GM18907 (cell line): ENCODE measurements at regions not wholly inside any gene's neighbourhood (a gene's known extent, or its start where the extent isn't known, plus 50 kb on each side); places are given as distances from the start of the nearest gene placed in this dataset.

Experiments
- ATAC-seq: cut with Tn5 transposase; IDR thresholded peaks from one replicate; pipeline ENCODE4 v1.9.1; 2021; ENCODE audit warnings: mild to moderate bottlenecking, moderate library complexity; ENCODE audit not compliant: unreplicated experiment

- ATAC-seq: no peak
Measured at GRCh38 chr12:17695495-17695894, 394.5 kb downstream of the RERGL start.

GRCh38 chr12:17691369-17691768 lies 398.6 kb downstream of the RERGL start:
- no peak for ATAC-seq

GRCh38 chr12:17680220-17680619 lies 409.8 kb downstream of the RERGL start:
- no peak for ATAC-seq

- ATAC-seq: no peak
Measured at GRCh38 chr12:17666641-17667324, 423.2 kb downstream of the RERGL start.

GRCh38 chr12:17665839-17666238 lies 424.2 kb downstream of the RERGL start:
- no peak for ATAC-seq

- ATAC-seq: no peak
Measured at GRCh38 chr12:17661250-17661649, 428.7 kb downstream of the RERGL start.

- ATAC-seq: no peak
Measured at GRCh38 chr12:17652436-17652835, 437.6 kb downstream of the RERGL start.

- no peak for ATAC-seq
Measured at GRCh38 chr12:17642340-17642650, 447.7 kb downstream of the RERGL start.

GRCh38 chr12:17640615-17641014 lies 449.4 kb downstream of the RERGL start:
- ATAC-seq: peak; percentile 46

- no peak for ATAC-seq
Measured at GRCh38 chr12:17618831-17619230, 471.2 kb downstream of the RERGL start.

- no peak for ATAC-seq
Measured at GRCh38 chr12:17609701-17610100, 480.3 kb downstream of the RERGL start.

- no peak for ATAC-seq
Measured at GRCh38 chr12:17609153-17609552, 480.8 kb downstream of the RERGL start.

- ATAC-seq: no peak
Measured at GRCh38 chr12:17595111-17595510, 494.9 kb downstream of the RERGL start.

- no peak for ATAC-seq
Measured at GRCh38 chr12:17593715-17594406, 496.1 kb downstream of the RERGL start.

GRCh38 chr12:17592472-17592871 lies 497.5 kb downstream of the RERGL start:
- ATAC-seq: no peak

- no peak for ATAC-seq
Measured at GRCh38 chr12:17591005-17591681, 498.9 kb downstream of the RERGL start.

GRCh38 chr12:17588968-17589367 lies 501.0 kb downstream of the RERGL start:
- ATAC-seq: no peak

GRCh38 chr12:17579205-17580026 lies 510.6 kb downstream of the RERGL start:
- ATAC-seq: no peak

GRCh38 chr12:17577405-17577804 lies 512.6 kb downstream of the RERGL start:
- ATAC-seq: no peak

GRCh38 chr12:17572250-17572649 lies 517.7 kb downstream of the RERGL start:
- ATAC-seq: no peak

- ATAC-seq: no peak
Measured at GRCh38 chr12:17571047-17571446, 518.9 kb downstream of the RERGL start.
